Hepatocyte (in vitro differentiated cells): ENCODE measurements at regions not wholly inside any gene's neighbourhood (a gene's known extent, or its start where the extent isn't known, plus 50 kb on each side); places are given as distances from the start of the nearest gene placed in this dataset.

ENCODE experiments used
- DNase-seq: peaks from one replicate; pipeline ENCODE4 v3.0.0-alpha.2; 2016; ENCODE audit warnings: low spot score
- H2AFZ ChIP-seq: fragments of 200-600 bp; sonication (generic); 2 replicates; pipeline ENCODE4 v1.6.0; 2016; ENCODE audit warnings: antibody characterized with exemption, mild to moderate bottlenecking
- H3K27ac ChIP-seq: fragments of 200-600 bp; sonication (generic); 2 replicates; pipeline ENCODE4 v1.5.1; 2016; ENCODE audit warnings: mild to moderate bottlenecking
- H3K27me3 ChIP-seq: fragments of 200-600 bp; sonication (generic); 2 replicates; pipeline ENCODE4 v1.6.1; 2016
- H3K36me3 ChIP-seq: fragments of 200-600 bp; sonication (generic); replicated peaks from 2 replicates; pipeline ENCODE4 v1.5.1; 2016; ENCODE audit warnings: low read depth; ENCODE audit not compliant: insufficient read depth
- H3K4me1 ChIP-seq: fragments of 200-600 bp; sonication (generic); 2 replicates; pipeline ENCODE4 v1.5.1; 2016; ENCODE audit warnings: mild to moderate bottlenecking, moderate library complexity; ENCODE audit not compliant: insufficient read depth
- H3K4me2 ChIP-seq: fragments of 200-600 bp; sonication (generic); 2 replicates; pipeline ENCODE4 v1.6.0; 2016
- H3K4me3 ChIP-seq: fragments of 200-600 bp; sonication (generic); 2 replicates; pipeline ENCODE4 v1.5.1; 2016; ENCODE audit warnings: mild to moderate bottlenecking
- H3K79me2 ChIP-seq: fragments of 200-600 bp; sonication (generic); 2 replicates; pipeline ENCODE4 v1.6.0; 2017; ENCODE audit warnings: mild to moderate bottlenecking
- H3K9me2 ChIP-seq: fragments of 200-600 bp; sonication (generic); replicated peaks from 2 replicates; pipeline ENCODE4 v1.6.0; 2017; ENCODE audit warnings: mild to moderate bottlenecking; ENCODE audit not compliant: insufficient read depth
- H3K9me3 ChIP-seq: fragments of 200-600 bp; sonication (generic); 2 replicates; pipeline ENCODE4 v1.5.1; 2016; ENCODE audit warnings: low read depth, mild to moderate bottlenecking
- H4K20me1 ChIP-seq: fragments of 200-600 bp; sonication (generic); 2 replicates; pipeline ENCODE4 v1.6.0; 2016; ENCODE audit warnings: mild to moderate bottlenecking; ENCODE audit not compliant: insufficient read depth, poor library complexity, severe bottlenecking
- EZH2 ChIP-seq: fragments of 200-600 bp; sonication (generic); IDR thresholded peaks from 2 replicates; pipeline ENCODE4 v1.6.1; 2016; ENCODE audit warnings: antibody characterized with exemption, mild to moderate bottlenecking, borderline replicate concordance
- EZH2phosphoT487 ChIP-seq: fragments of 200-600 bp; sonication (generic); IDR thresholded peaks from one replicate; pipeline ENCODE4 v1.6.1; 2018; ENCODE audit warnings: antibody characterized with exemption, mild to moderate bottlenecking, low read depth, moderate library complexity; ENCODE audit not compliant: unreplicated experiment, severe bottlenecking
- WGBS: methylation state at CpG from one replicate; pipeline ENCODE4 v1.1.6; 2016; ENCODE audit warnings: low lambda C conversion rate; ENCODE audit errors: missing lambda C conversion rate; 5-methylcytosine and 5-hydroxymethylcytosine counted together
- TF ChIP-seq, protein P1 (sequence below): fragments of 200-600 bp; sonication (generic); IDR thresholded peaks from 2 replicates; pipeline ENCODE4 v1.5.1; 2016; ENCODE audit warnings: antibody characterized with exemption, mild to moderate bottlenecking; ENCODE audit not compliant: poor library complexity

DNA sequence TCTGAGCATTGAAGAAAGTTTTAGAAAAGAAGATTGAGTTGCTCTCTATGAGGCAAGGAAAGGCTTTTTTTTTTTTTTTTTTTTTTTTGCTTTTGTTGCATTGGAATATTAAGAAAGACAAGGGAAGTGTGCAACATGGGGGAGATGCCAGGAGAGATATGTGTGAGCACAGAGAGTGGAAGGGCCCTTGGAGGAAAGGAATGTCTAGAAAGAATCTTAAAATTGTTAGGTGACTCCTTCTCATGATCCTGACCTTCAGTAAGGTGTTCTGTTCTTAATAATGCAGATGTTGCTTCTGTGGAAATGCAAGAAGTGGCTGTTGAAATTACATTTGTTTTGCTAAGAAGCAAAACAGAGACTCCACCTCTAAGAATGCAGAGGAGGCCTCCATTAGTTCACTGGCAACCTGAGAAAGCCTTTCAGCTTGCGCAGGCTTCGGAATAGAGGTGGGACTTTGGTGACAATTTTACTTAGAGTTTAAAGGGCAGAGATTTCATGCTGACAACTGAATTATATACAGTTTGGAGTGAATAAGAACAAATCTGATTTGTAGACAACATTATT lies 118.0 kb upstream of the ASCC3 start:
- H3K4me3 ChIP-seq = no peak overlapping the region
- WGBS = 71% methylated on average over 2 of the region's 2 CpGs
- TF ChIP-seq EZH2phosphoT487 (no peak), EZH2 (no peak)
- TF ChIP-seq, protein P1, sequence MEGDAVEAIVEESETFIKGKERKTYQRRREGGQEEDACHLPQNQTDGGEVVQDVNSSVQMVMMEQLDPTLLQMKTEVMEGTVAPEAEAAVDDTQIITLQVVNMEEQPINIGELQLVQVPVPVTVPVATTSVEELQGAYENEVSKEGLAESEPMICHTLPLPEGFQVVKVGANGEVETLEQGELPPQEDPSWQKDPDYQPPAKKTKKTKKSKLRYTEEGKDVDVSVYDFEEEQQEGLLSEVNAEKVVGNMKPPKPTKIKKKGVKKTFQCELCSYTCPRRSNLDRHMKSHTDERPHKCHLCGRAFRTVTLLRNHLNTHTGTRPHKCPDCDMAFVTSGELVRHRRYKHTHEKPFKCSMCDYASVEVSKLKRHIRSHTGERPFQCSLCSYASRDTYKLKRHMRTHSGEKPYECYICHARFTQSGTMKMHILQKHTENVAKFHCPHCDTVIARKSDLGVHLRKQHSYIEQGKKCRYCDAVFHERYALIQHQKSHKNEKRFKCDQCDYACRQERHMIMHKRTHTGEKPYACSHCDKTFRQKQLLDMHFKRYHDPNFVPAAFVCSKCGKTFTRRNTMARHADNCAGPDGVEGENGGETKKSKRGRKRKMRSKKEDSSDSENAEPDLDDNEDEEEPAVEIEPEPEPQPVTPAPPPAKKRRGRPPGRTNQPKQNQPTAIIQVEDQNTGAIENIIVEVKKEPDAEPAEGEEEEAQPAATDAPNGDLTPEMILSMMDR = no peak
- H3K9me3 ChIP-seq = peaks cover 8% of the 10 kb centered on the region
- H3K4me1 ChIP-seq = no peaks in the 10 kb centered on the region
- no peaks in the 10 kb centered on the region for H3K36me3 ChIP-seq
- no peaks in the 10 kb centered on the region for H4K20me1 ChIP-seq
- H2AFZ ChIP-seq = no peak overlapping the region
- H3K4me2 ChIP-seq = no peak overlapping the region
- no peaks in the 10 kb centered on the region for H3K79me2 ChIP-seq
- no peaks in the 10 kb centered on the region for H3K27me3 ChIP-seq
- H3K27ac ChIP-seq = no peak overlapping the region
- H3K9me2 ChIP-seq = no peaks in the 10 kb centered on the region
- DNase-seq = no peak

DNA sequence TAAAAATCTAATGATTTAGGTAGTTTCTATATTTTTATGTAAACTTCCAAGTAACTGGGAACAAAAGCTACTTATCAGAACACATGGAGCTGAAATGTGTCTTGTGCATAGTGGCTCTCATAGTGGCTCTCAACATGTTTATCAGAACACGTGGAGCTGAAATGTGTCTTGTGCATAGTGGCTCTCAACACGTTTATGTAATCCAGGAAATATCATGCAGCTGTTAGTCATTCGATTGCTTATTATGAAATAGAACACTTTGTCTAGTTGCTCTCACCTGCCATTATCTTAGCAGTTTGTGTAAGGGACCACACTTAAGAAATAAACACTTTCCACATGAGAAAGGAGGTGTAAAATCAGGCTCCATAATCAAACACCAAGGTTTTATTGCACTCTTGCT lies 119.2 kb upstream of the ASCC3 start:
- peak overlapping the region; percentile 35 for H3K27ac ChIP-seq
- no peaks in the 10 kb centered on the region for H3K79me2 ChIP-seq
- H3K36me3 ChIP-seq = no peaks in the 10 kb centered on the region
- H3K9me2 ChIP-seq = no peaks in the 10 kb centered on the region
- TF ChIP-seq EZH2phosphoT487 = no peak
- TF ChIP-seq, protein P1 = no peak
- no peak for TF ChIP-seq EZH2
- WGBS = 60% methylated on average over 3 of the region's 3 CpGs
- no peaks in the 10 kb centered on the region for H4K20me1 ChIP-seq
- no peak overlapping the region for H3K4me2 ChIP-seq
- no peak overlapping the region for H2AFZ ChIP-seq
- no peak for DNase-seq
- H3K9me3 ChIP-seq = peaks cover 8% of the 10 kb centered on the region
- H3K4me3 ChIP-seq = no peak overlapping the region
- H3K27me3 ChIP-seq = no peaks in the 10 kb centered on the region
- no peaks in the 10 kb centered on the region for H3K4me1 ChIP-seq

DNA sequence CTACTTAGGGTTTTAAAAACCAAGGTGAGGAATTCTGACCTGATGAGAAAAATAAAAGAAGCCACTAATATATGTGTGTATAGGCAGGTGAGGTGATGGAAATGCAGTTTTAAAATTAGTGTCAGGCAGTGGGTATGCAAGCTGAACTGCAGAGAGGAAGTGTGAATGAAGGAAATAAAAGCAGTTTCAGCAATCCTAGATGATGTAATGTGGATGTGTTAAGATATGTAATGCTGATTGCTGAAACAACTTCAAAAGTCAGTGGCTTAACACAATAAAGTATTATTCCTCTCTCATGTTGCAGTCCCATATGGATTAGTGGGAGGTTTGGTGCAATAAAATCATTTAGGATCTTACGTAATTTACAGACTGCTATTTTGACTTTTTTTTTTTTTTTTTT lies 119.9 kb upstream of the ASCC3 start:
- no peak for DNase-seq

More for the DNA sequence above, 119.9 kb upstream of the ASCC3 start:
- Histone ChIP-seq H3K4me3 (no peak overlapping the region), H3K27ac (peak overlapping the region; percentile 35), H3K36me3 (no peaks in the 10 kb centered on the region), H3K4me2 (no peak overlapping the region), H3K4me1 (no peaks in the 10 kb centered on the region), H2AFZ (no peak overlapping the region), H3K79me2 (no peaks in the 10 kb centered on the region), H3K9me2 (no peaks in the 10 kb centered on the region), H4K20me1 (no peaks in the 10 kb centered on the region), H3K9me3 (peaks cover 8% of the 10 kb centered on the region), H3K27me3 (no peaks in the 10 kb centered on the region)
- TF ChIP-seq EZH2 (no peak), EZH2phosphoT487 (no peak)
- TF ChIP-seq, protein P1 = no peak
- 67% methylated on average over 1 of the region's 1 CpG for WGBS
